Activated effector memory CD4-positive, alpha-beta T cell treated with anti-CD3 and anti-CD28 coated beads, Interleukin-2, amount 50 U/mL, for 16 hours (primary cell): ENCODE measurements at regions not wholly inside any gene's neighbourhood (a gene's known extent, or its start where the extent isn't known, plus 50 kb on each side); places are given as distances from the start of the nearest gene placed in this dataset.

ENCODE experiments used
- DNase-seq: peaks from one replicate; pipeline ENCODE4 v3.0.0-alpha.2; 2020

GRCh38 chrX:5278908-5279307, 949.8 kb downstream of the NLGN4X start:
- no peak for DNase-seq

GRCh38 chrX:5265324-5265850, 963.3 kb downstream of the NLGN4X start:
- no peak for DNase-seq

- no peak for DNase-seq
Observed at GRCh38 chrX:5250106-5250505, 978.6 kb downstream of the NLGN4X start.

- no peak for DNase-seq
Observed at GRCh38 chrX:5242091-5242790, 986.4 kb downstream of the NLGN4X start.

GRCh38 chrX:5236749-5237148, 991.9 kb downstream of the NLGN4X start:
- DNase-seq, result no peak

GRCh38 chrX:5236096-5236495, 992.6 kb downstream of the NLGN4X start:
- DNase-seq, result no peak

- no peak for DNase-seq
Observed at GRCh38 chrX:5233830-5234229, 994.8 kb downstream of the NLGN4X start.

- DNase-seq, result no peak
Observed at GRCh38 chrX:5220421-5220820, 1008.2 kb downstream of the NLGN4X start.

- no peak for DNase-seq
Observed at GRCh38 chrX:5194806-5195205, 1033.9 kb downstream of the NLGN4X start.

- DNase-seq, result no peak
Observed at GRCh38 chrX:5180135-5180741, 1048.4 kb downstream of the NLGN4X start.

GRCh38 chrX:5176766-5177165, 1051.9 kb downstream of the NLGN4X start:
- DNase-seq, result no peak

GRCh38 chrX:5163663-5164062, 1065.0 kb downstream of the NLGN4X start:
- DNase-seq, result no peak

- no peak for DNase-seq
Observed at GRCh38 chrX:5155301-5155700, 1073.4 kb downstream of the NLGN4X start.

GRCh38 chrX:5145957-5146356, 1082.7 kb downstream of the NLGN4X start:
- DNase-seq, result no peak

- no peak for DNase-seq
Observed at GRCh38 chrX:5142644-5143043, 1086.0 kb downstream of the NLGN4X start.

- no peak for DNase-seq
Observed at GRCh38 chrX:5122181-5122678, 1106.4 kb downstream of the NLGN4X start.

- DNase-seq, result no peak
Observed at GRCh38 chrX:5117816-5118215, 1110.9 kb downstream of the NLGN4X start.

- DNase-seq, result no peak
Observed at GRCh38 chrX:5113128-5113527, 1115.5 kb downstream of the NLGN4X start.

- DNase-seq, result no peak
Observed at GRCh38 chrX:5100004-5100403, 1128.7 kb downstream of the NLGN4X start.

GRCh38 chrX:5086388-5086787, 1142.3 kb downstream of the NLGN4X start:
- DNase-seq, result no peak

- DNase-seq, result no peak
Observed at GRCh38 chrX:5084279-5084678, 1144.4 kb downstream of the NLGN4X start.

- no peak for DNase-seq
Observed at GRCh38 chrX:5082705-5083104, 1146.0 kb downstream of the NLGN4X start.

GRCh38 chrX:5080791-5081190, 1147.9 kb downstream of the NLGN4X start:
- no peak for DNase-seq

- DNase-seq, result no peak
Observed at GRCh38 chrX:5068550-5068949, 1160.1 kb downstream of the NLGN4X start.
